GM18870 (cell line): ENCODE measurements at regions not wholly inside any gene's neighbourhood (a gene's known extent, or its start where the extent isn't known, plus 50 kb on each side); places are given as distances from the start of the nearest gene placed in this dataset.

Experiments used
- ATAC-seq: cut with Tn5 transposase; IDR thresholded peaks from one replicate; pipeline ENCODE4 v1.9.1; 2021; ENCODE audit warnings: moderate library complexity; ENCODE audit not compliant: unreplicated experiment

DNA sequence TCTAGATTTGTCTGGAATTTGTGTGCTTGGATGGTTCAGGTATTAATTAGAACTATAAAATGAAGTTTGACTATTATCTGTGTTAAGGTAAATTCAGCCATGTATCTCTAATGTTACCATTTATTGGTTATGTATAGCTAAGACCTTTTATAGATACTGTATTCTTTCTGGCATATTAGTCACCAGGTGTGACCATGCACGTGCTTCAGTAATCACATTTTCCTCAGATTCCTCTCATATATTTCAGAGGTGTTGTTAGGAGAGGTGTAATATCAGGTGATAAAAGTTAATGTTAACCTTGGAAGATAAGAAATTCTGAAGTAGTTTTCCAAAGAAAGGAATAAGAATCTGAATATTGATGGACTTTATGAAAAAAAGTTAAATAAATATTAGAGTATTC lies 194.5 kb upstream of the KHDRBS2 start:
- no peak for ATAC-seq

GRCh38 chr6:62479697-62480220 lies 193.7 kb upstream of the KHDRBS2 start:
- ATAC-seq = no peak

DNA sequence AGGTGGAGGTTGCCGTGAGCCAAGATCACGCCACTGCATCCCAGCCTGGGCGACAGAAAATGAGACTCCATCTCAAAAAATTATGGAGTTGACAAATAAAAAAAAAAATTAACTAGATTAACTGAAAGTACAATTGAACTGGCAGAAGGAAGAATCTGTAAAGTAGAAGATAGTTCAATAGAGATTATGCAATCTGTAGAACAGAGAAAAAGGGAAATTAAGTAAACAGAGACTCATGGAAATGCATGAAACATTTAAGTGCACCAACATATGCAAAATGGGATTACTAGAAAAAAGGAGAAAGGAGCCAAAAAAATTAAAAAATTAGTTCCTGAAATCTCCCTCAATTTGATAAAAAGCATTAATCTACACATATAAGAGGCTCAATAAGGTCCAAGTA lies 188.8 kb upstream of the KHDRBS2 start:
- ATAC-seq = no peak

DNA sequence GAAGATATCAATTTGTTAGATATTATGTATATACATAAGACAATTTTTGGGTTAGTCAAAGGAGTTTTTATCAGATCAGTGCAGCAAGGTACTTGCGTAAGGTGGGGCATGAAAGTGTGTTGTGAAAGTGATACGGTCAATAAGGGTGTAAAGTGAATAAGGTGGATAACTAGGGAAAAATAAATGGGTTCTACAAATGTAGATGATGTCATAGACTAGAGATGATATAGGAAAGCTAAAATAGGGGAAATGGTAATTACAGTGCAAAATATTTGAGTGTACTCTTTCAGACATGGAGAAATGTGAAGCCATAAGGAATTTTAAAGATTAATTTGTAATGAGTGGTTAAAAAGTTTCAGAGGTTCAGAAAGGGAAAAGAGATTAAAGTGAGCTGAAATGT lies 180.6 kb upstream of the KHDRBS2 start:
- no peak for ATAC-seq

- no peak for ATAC-seq
Measured at GRCh38 chr6:62465206-62465605, 179.2 kb upstream of the KHDRBS2 start.

DNA sequence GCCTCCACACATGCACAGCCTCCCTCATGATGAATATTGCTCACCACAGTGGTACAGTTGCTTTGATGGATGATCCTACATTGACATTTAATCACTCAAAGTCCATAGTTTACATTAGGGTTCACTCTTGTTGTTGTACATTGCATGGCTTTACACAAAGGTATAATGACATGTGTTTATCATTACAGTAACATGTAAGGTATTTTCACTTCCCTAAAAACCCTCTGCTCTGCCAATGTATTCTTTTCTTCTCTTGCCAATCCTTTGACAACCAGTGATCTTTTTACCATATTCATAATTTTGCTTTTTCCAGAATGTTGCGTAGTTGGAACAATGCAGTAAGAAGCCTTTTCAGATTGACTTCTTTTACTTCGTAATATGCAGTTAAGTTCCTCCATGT lies 166.6 kb upstream of the KHDRBS2 start:
- ATAC-seq = no peak

DNA sequence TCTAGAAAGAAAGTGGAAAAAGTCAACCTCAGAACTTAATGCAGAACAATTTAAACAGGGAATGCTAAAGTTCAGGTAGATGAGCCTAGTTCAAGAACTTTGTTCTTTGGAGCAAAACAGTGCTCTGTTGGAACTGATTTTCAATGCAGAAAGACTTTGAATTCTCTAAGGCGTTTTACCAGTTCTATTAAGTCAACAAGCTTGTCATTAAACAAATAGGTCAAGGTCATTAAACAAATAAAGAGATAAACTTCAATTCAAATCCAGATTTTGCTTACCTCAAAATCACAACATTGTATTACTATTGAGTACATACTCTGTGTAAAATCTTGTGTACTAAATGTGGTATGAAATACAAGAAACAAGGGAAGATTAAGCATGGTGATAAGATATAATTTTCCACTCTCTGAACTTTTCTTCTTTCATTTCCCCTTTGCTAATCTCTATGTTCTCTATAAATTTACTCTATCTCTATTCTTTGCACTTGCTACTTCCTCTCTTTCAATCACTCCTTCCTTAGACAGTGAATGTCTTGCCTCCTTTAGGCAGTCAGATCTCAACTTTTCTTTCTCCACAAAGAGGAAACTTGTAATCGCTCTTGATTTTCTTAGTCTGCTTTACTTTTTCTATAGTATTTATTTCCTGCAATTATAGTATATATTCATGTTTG lies 160.8 kb upstream of the KHDRBS2 start:
- ATAC-seq = no peak

GRCh38 chr6:62445521-62445920 lies 159.5 kb upstream of the KHDRBS2 start:
- ATAC-seq = no peak

DNA sequence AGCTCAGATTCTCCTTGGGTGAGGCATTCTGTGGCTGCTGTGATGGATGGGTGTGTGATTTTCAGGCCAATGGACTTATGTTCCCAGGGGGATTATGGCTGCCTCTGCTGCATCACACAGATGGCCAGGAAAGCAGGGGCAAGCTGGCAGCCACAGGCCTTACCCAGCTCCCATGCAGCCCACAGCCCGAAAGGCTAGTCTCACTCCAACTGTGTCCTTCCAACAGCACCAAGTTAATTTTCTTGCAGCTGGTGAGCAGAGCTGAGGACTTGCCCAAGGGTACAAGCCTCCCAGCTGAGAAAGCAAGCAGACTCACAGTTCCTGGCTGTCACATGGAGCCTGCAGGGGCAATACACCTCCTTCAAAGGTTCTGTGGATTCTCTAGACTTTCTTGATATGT lies 155.2 kb upstream of the KHDRBS2 start:
- ATAC-seq = no peak

GRCh38 chr6:62429781-62430180 lies 143.8 kb upstream of the KHDRBS2 start:
- ATAC-seq = no peak

DNA sequence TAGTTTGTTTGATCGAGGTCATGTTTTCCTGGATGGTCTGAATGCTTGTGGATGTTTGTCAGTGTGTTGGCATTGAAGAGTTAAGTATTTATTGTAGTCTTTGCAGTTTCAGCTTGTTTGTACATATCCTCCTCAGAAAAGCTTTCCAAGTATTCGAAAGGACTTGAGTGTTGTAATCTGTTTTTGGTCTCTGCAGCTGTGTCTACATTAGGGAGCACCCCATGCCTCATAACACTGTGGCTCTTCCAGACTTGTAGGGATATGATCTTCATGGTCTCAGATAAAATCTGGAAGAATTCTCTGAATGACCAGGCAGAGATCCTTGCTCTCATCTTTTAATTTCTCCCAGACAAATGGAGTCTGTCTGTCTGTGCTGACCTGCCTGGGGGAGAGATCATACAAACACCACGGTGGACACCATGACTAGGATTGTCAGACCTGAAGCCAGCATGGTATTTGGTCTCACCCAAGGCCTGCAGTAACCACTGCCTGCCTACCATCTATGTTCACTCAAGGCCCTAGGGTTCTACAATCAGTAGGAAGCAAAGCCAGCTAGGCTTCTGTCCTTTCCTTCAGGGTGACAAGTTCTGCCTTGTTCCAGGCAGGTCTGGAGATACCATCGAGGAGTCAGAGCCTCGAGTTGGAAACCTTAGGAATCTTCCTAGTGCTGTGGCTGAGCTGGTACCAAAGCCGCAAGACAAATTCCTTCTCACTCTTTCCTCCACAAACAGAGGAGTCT lies 114.7 kb upstream of the KHDRBS2 start:
- ATAC-seq = no peak

GRCh38 chr6:62393608-62394007 lies 107.6 kb upstream of the KHDRBS2 start:
- no peak for ATAC-seq

- ATAC-seq = no peak
Measured at GRCh38 chr6:62392291-62392690, 106.3 kb upstream of the KHDRBS2 start.

DNA sequence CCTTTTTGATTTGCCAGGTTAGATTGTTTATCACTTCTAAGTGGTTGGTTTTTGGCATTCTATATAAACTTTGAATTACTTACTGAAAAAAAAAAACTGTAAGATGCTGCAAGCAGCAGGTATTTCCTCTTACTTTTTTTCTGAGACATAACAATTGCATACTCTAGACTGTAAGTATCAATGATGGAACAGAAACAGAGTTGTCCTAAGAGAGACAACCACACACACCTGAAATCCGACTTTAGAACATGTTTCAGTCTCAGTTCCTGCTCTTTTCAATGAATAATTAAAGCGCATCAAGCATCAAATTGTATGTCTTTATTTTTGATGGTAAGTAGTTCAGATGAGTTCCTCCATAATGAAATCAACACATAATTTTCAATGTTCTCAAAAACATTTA lies 105.3 kb upstream of the KHDRBS2 start:
- ATAC-seq = no peak

- peak; percentile 53 for ATAC-seq
Measured at GRCh38 chr6:62390401-62390800, 104.4 kb upstream of the KHDRBS2 start.

DNA sequence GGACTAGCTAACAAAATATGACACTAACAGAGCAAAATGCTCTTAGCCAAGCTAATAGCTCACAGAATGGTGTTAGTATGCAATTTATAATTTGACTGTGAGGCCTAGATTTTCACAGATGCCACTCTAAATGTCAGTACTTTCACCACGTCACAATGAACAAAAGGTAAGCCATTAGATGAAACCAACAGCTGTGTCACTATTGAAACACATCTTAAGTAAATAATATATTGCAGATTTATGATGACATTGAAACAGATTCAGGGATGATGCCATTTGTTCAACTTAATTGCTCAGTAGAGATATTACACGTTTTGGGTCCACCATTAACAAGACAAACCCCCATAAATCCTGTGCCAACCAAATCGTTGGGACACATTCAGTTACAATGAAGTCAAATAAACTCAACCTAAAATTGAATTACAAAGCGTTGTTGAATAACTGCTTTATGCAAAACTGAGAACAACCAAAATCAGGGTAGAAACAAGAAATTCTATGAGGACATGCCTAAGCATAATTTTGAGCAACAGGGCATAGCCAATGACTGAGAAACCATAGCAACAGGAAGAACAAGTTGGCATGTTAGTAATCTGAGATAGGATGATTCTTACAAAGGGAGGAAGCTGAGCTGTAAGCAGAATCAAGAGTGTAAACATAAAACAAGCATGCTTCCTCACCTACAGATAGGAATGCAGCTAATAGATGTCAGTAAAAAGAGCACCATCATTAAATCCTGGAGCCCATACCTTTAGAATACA lies 85.6 kb upstream of the KHDRBS2 start:
- no peak for ATAC-seq

- ATAC-seq = peak; percentile 100
Measured at GRCh38 chr6:62367601-62368000, 81.6 kb upstream of the KHDRBS2 start.

GRCh38 chr6:62362097-62362496 lies 76.1 kb upstream of the KHDRBS2 start:
- no peak for ATAC-seq

- no peak for ATAC-seq
Measured at GRCh38 chr6:62357835-62358234, 71.8 kb upstream of the KHDRBS2 start.

DNA sequence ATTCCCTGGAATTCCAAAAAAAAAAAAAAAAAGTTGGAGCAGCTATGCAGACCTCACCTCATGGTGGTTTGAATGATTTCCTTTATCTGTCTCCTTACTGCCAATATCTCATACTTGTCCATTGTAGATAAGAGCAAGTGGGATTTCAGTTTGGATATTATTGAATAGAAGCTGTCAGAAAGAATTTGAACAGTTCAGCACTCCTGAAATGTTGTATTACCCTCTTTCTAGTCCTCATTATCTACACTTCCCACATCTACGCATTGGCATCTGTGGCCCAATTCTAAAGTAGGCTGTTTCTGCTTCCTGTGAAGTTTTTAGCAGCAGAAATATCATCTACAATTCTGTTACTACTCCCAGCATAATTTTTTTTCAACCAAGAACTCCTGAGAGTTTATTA lies 68.2 kb upstream of the KHDRBS2 start:
- ATAC-seq = no peak

GRCh38 chr6:62345962-62346689 lies 60.1 kb upstream of the KHDRBS2 start:
- no peak for ATAC-seq
